HG03280 (cell line): ENCODE measurements at regions not wholly inside any gene's neighbourhood (a gene's known extent, or its start where the extent isn't known, plus 50 kb on each side); places are given as distances from the start of the nearest gene placed in this dataset.

Source experiments
- ATAC-seq: cut with Tn5 transposase; IDR thresholded peaks from one replicate; pipeline ENCODE4 v1.9.1; 2021; ENCODE audit warnings: mild to moderate bottlenecking, moderate library complexity; ENCODE audit not compliant: unreplicated experiment

- ATAC-seq, result no peak
Observed at GRCh38 chr10:4775808-4776207, 50.2 kb upstream of the AKR1E2 start.

- ATAC-seq, result no peak
Observed at GRCh38 chr10:4772202-4772570, 53.8 kb upstream of the AKR1E2 start.

GRCh38 chr10:4771554-4772201 lies 54.3 kb upstream of the AKR1E2 start:
- no peak for ATAC-seq

- no peak for ATAC-seq
Observed at GRCh38 chr10:4770801-4771553, 55.0 kb upstream of the AKR1E2 start.

GRCh38 chr10:4768416-4768815 lies 57.6 kb upstream of the AKR1E2 start:
- ATAC-seq, result no peak

GRCh38 chr10:4767033-4767814 lies 58.8 kb upstream of the AKR1E2 start:
- ATAC-seq, result no peak

GRCh38 chr10:4766454-4766853 lies 59.6 kb upstream of the AKR1E2 start:
- ATAC-seq, result no peak

GRCh38 chr10:4765428-4765827 lies 60.6 kb upstream of the AKR1E2 start:
- no peak for ATAC-seq

GRCh38 chr10:4763960-4764428 lies 62.0 kb upstream of the AKR1E2 start:
- no peak for ATAC-seq

- ATAC-seq, result no peak
Observed at GRCh38 chr10:4763513-4763912, 62.5 kb upstream of the AKR1E2 start.

- ATAC-seq, result no peak
Observed at GRCh38 chr10:4758256-4758655, 67.8 kb upstream of the AKR1E2 start.

- ATAC-seq, result no peak
Observed at GRCh38 chr10:4755286-4755989, 70.6 kb upstream of the AKR1E2 start.

GRCh38 chr10:4754143-4754542 lies 71.9 kb upstream of the AKR1E2 start:
- ATAC-seq, result no peak

GRCh38 chr10:4751211-4751610 lies 74.8 kb upstream of the AKR1E2 start:
- no peak for ATAC-seq

- no peak for ATAC-seq
Observed at GRCh38 chr10:4749271-4749574, 76.8 kb upstream of the AKR1E2 start.

- ATAC-seq, result no peak
Observed at GRCh38 chr10:4748491-4749270, 77.3 kb upstream of the AKR1E2 start.

GRCh38 chr10:4742217-4742616 lies 83.8 kb upstream of the AKR1E2 start:
- ATAC-seq, result no peak

GRCh38 chr10:4740471-4740870 lies 85.5 kb upstream of the AKR1E2 start:
- no peak for ATAC-seq

- no peak for ATAC-seq
Observed at GRCh38 chr10:4736608-4737007, 89.4 kb upstream of the AKR1E2 start.

GRCh38 chr10:4736183-4736582 lies 89.8 kb upstream of the AKR1E2 start:
- ATAC-seq, result no peak

GRCh38 chr10:4733843-4734224 lies 92.2 kb upstream of the AKR1E2 start:
- ATAC-seq, result no peak
